ENCODE measurements at regions not wholly inside any gene's neighbourhood (a gene's known extent, or its start where the extent isn't known, plus 50 kb on each side); places are given as distances from the start of the nearest gene placed in this dataset.

DNA sequence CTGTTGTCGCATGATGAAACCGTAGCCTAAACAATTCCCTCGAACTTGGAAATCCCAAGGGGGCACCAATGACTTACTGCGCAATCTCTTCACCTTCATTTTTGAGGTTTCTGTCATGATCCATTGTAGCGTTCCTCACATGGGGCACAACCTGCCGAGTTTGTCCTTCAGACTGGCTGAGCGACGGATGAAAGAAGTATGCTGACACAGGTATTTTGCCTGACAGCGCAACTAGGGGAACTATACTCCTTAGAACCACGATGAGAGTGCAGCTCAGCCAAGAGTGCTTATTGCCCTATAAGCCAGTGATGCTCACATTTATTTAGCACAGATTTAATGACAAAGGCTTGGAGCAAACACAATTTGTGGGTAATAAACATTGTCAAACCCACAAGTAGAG, 106.3 kb upstream of the ZNF267 start:
- no peak overlapping the region for H3K4me2 ChIP-seq (ENCODE audit: low read length)
- H3K79me2 ChIP-seq (ENCODE audit: insufficient read depth, low read length): no peaks in the 10 kb centered on the region
- H3F3A ChIP-seq (ENCODE audit: insufficient read depth, low read length): no peaks in the 10 kb centered on the region
- no peak overlapping the region for H2AFZ ChIP-seq (ENCODE audit: low read length)
- H3K9me3 ChIP-seq (ENCODE audit: low read length): peaks cover 27% of the 10 kb centered on the region
- no peaks in the 10 kb centered on the region for H4K20me1 ChIP-seq (ENCODE audit: insufficient read depth, low read length)
- no peaks in the 10 kb centered on the region for H3K9me2 ChIP-seq (ENCODE audit: low read depth, low read length)
- no peak overlapping the region for H3K27ac ChIP-seq (ENCODE audit: low read depth, low read length, poor library complexity, severe bottlenecking)
- no peaks in the 10 kb centered on the region for H3K27me3 ChIP-seq (ENCODE audit: insufficient read depth, low read length)
- TF ChIP-seq EZH2 (IDR thresholded peaks at IDR 0.05; ENCODE audit: borderline replicate concordance, low read length) (no peak), CTCF (IDR thresholded peaks at IDR 0.05; ENCODE audit: low read length) (no peak)
- no peak overlapping the region for H3K4me3 ChIP-seq (ENCODE audit: low read depth, low read length, poor library complexity, severe bottlenecking)
- no peaks in the 10 kb centered on the region for H3K36me3 ChIP-seq (ENCODE audit: insufficient read depth, low read length)
- H3K9ac ChIP-seq (ENCODE audit: low read length): no peak overlapping the region
- H3K4me1 ChIP-seq (ENCODE audit: insufficient read depth, low read length, severe bottlenecking): no peaks in the 10 kb centered on the region

- no peaks in the 10 kb centered on the region for H3K79me2 ChIP-seq (ENCODE audit: insufficient read depth, low read length)
Observed at GRCh38 chr16:31780342-31780741, 93.3 kb upstream of the ZNF267 start.

DNA sequence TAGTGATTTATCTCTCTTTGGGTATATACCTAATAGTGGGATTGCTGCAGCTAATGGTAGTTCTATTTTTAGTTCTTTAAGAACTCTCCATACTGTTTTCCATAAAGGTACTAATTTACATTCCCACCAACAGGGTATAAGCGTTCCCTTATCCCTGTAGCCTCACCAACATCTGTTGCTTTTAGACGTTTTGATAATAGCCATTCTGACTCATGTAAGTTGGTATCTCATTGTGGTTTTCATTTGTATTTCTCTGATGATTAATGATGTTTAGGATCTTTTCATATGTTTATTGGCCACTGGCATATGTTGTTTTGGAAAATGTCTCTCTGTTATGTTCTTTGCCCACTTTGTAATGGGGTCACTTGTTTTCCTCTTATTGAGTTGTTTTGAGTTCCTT, 88.5 kb upstream of the ZNF267 start:
- H3K9me3 ChIP-seq (ENCODE audit: low read length): no peaks in the 10 kb centered on the region
- no peak overlapping the region for H3K9ac ChIP-seq (ENCODE audit: low read length)
- no peaks in the 10 kb centered on the region for H3K27me3 ChIP-seq (ENCODE audit: insufficient read depth, low read length)
- H4K20me1 ChIP-seq (ENCODE audit: insufficient read depth, low read length): no peaks in the 10 kb centered on the region
- no peaks in the 10 kb centered on the region for H3F3A ChIP-seq (ENCODE audit: insufficient read depth, low read length)
- no peak overlapping the region for H3K27ac ChIP-seq (ENCODE audit: low read depth, low read length, poor library complexity, severe bottlenecking)
- no peak overlapping the region for H3K4me3 ChIP-seq (ENCODE audit: low read depth, low read length, poor library complexity, severe bottlenecking)
- H3K79me2 ChIP-seq (ENCODE audit: insufficient read depth, low read length): no peaks in the 10 kb centered on the region
- H3K36me3 ChIP-seq (ENCODE audit: insufficient read depth, low read length): no peaks in the 10 kb centered on the region
- H3K9me2 ChIP-seq (ENCODE audit: low read depth, low read length): no peaks in the 10 kb centered on the region
- H3K4me1 ChIP-seq (ENCODE audit: insufficient read depth, low read length, severe bottlenecking): no peaks in the 10 kb centered on the region
- no peak overlapping the region for H2AFZ ChIP-seq (ENCODE audit: low read length)
- TF ChIP-seq CTCF (IDR thresholded peaks at IDR 0.05; ENCODE audit: low read length): no peak
- TF ChIP-seq EZH2 (IDR thresholded peaks at IDR 0.05; ENCODE audit: borderline replicate concordance, low read length): no peak
- no peak overlapping the region for H3K4me2 ChIP-seq (ENCODE audit: low read length)

More at GRCh38 chr16:31780342-31780741, 93.3 kb upstream of the ZNF267 start:
- Histone ChIP-seq H3K27me3 (ENCODE audit: insufficient read depth, low read length) (no peaks in the 10 kb centered on the region), H3F3A (ENCODE audit: insufficient read depth, low read length) (no peaks in the 10 kb centered on the region), H3K27ac (ENCODE audit: low read depth, low read length, poor library complexity, severe bottlenecking) (no peak overlapping the region), H3K4me3 (ENCODE audit: low read depth, low read length, poor library complexity, severe bottlenecking) (no peak overlapping the region), H3K36me3 (ENCODE audit: insufficient read depth, low read length) (no peaks in the 10 kb centered on the region), H2AFZ (ENCODE audit: low read length) (no peak overlapping the region), H3K9me2 (ENCODE audit: low read depth, low read length) (no peaks in the 10 kb centered on the region), H3K4me2 (ENCODE audit: low read length) (no peak overlapping the region), H4K20me1 (ENCODE audit: insufficient read depth, low read length) (no peaks in the 10 kb centered on the region), H3K9ac (ENCODE audit: low read length) (no peak overlapping the region), H3K9me3 (ENCODE audit: low read length) (peaks cover 4% of the 10 kb centered on the region), H3K4me1 (ENCODE audit: insufficient read depth, low read length, severe bottlenecking) (no peaks in the 10 kb centered on the region)
- TF ChIP-seq EZH2 (IDR thresholded peaks at IDR 0.05; ENCODE audit: borderline replicate concordance, low read length) (no peak), CTCF (IDR thresholded peaks at IDR 0.05; ENCODE audit: low read length) (no peak)
